GM19438 (cell line): ENCODE measurements at regions not wholly inside any gene's neighbourhood (a gene's known extent, or its start where the extent isn't known, plus 50 kb on each side); places are given as distances from the start of the nearest gene placed in this dataset.

Experiments
- ATAC-seq: cut with Tn5 transposase; IDR thresholded peaks from one replicate; pipeline ENCODE4 v1.9.1; 2021; ENCODE audit warnings: low read depth; ENCODE audit not compliant: unreplicated experiment

GRCh38 chr9:20137425-20137824 is 348.6 kb upstream of the SLC24A2 start:
- ATAC-seq: no peak

GRCh38 chr9:20135119-20135697 is 346.4 kb upstream of the SLC24A2 start:
- ATAC-seq: no peak

GRCh38 chr9:20125727-20126126 is 336.9 kb upstream of the SLC24A2 start:
- no peak for ATAC-seq

- no peak for ATAC-seq
Measured at GRCh38 chr9:20119566-20119965, 330.7 kb upstream of the SLC24A2 start.

- ATAC-seq: no peak
Measured at GRCh38 chr9:20117986-20118385, 329.1 kb upstream of the SLC24A2 start.

GRCh38 chr9:20117482-20117881 is 328.6 kb upstream of the SLC24A2 start:
- no peak for ATAC-seq

GRCh38 chr9:20114974-20115373 is 326.1 kb upstream of the SLC24A2 start:
- ATAC-seq: no peak

- no peak for ATAC-seq
Measured at GRCh38 chr9:20112205-20112783, 323.5 kb upstream of the SLC24A2 start.

- no peak for ATAC-seq
Measured at GRCh38 chr9:20111173-20111843, 322.5 kb upstream of the SLC24A2 start.

- no peak for ATAC-seq
Measured at GRCh38 chr9:20095430-20096092, 306.7 kb upstream of the SLC24A2 start.

- no peak for ATAC-seq
Measured at GRCh38 chr9:20092561-20092960, 303.7 kb upstream of the SLC24A2 start.

GRCh38 chr9:20087481-20087880 is 298.6 kb upstream of the SLC24A2 start:
- ATAC-seq: no peak

GRCh38 chr9:20085842-20086241 is 297.0 kb upstream of the SLC24A2 start:
- no peak for ATAC-seq

GRCh38 chr9:20084125-20084524 is 295.3 kb upstream of the SLC24A2 start:
- no peak for ATAC-seq

GRCh38 chr9:20083390-20083789 is 294.6 kb upstream of the SLC24A2 start:
- ATAC-seq: no peak

GRCh38 chr9:20082831-20083230 is 294.0 kb upstream of the SLC24A2 start:
- no peak for ATAC-seq

GRCh38 chr9:20082406-20082805 is 293.6 kb upstream of the SLC24A2 start:
- ATAC-seq: no peak

- ATAC-seq: no peak
Measured at GRCh38 chr9:20078246-20078645, 289.4 kb upstream of the SLC24A2 start.

- ATAC-seq: no peak
Measured at GRCh38 chr9:20074291-20074690, 285.5 kb upstream of the SLC24A2 start.

- ATAC-seq: no peak
Measured at GRCh38 chr9:20070336-20070735, 281.5 kb upstream of the SLC24A2 start.

GRCh38 chr9:20065796-20066700 is 277.2 kb upstream of the SLC24A2 start:
- ATAC-seq: no peak
